ENCODE measurements at regions not wholly inside any gene's neighbourhood (a gene's known extent, or its start where the extent isn't known, plus 50 kb on each side); places are given as distances from the start of the nearest gene placed in this dataset.

DNA sequence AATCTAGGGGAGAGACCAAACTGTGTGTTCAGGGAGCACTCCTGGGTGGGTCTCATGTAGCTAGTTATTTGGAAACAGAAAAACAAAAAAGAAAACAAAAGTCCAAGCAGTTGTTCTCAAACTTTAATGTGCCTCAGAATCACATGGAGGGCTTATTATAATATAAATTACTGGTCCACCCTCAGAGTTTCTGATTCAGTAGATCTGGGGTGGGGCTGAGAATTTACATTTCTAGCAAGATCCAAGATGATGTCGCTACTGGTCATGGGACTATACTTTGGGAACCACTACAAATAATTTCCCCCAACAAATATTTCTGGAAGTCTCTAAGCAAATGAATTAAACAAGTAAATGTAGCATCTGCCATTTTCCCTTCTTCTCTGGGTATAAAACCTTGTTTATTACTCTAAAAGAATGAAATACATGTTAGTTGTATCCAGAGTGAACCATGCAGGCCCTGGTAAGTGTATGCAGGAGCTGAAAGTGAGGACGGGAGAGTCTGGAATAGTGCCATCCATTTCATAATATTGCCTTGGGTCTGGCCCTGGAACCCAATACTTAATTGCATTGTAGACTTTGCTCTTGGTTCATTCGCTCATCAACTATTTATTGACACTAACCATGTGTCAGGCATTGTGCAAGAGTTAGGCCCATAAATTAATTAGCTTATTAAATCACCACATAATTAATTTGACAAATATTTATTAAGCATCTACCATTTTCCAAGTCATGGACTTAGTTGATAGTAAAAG is 490.8 kb downstream of the EPM2A start:
- Mint-ChIP-seq H3K9me3 (peaks cover 11% of the 10 kb centered on the region), H3K4me1 (peaks cover 1% of the 10 kb centered on the region), H3K36me3 (no peaks in the 10 kb centered on the region), H3K27ac (no peak overlapping the region), H3K27me3 (ENCODE audit: low read depth) (peaks cover 2% of the 10 kb centered on the region), H3K4me3 (no peak overlapping the region)
- TF ChIP-seq CTCF (IDR thresholded peaks at IDR 0.05; ENCODE audit: unreplicated experiment), result no peak
- no peak for DNase-seq (ENCODE audit: low spot score in 2 of 2, unreplicated experiment in 2 of 2)

- no peak for DNase-seq (ENCODE audit: low spot score in 2 of 2, unreplicated experiment in 2 of 2)
- H3K27ac Mint-ChIP-seq, result no peak overlapping the region
- H3K27me3 Mint-ChIP-seq (ENCODE audit: low read depth), result peaks cover 3% of the 10 kb centered on the region
- no peak overlapping the region for H3K4me3 Mint-ChIP-seq
- H3K9me3 Mint-ChIP-seq, result peaks cover 11% of the 10 kb centered on the region
- no peaks in the 10 kb centered on the region for H3K36me3 Mint-ChIP-seq
- TF ChIP-seq CTCF (IDR thresholded peaks at IDR 0.05; ENCODE audit: unreplicated experiment), result no peak
- H3K4me1 Mint-ChIP-seq, result peaks cover 1% of the 10 kb centered on the region
Observed at GRCh38 chr6:145245119-145245518, 490.2 kb downstream of the EPM2A start.

GRCh38 chr6:145247692-145248419 is 487.5 kb downstream of the EPM2A start:
- H3K4me1 Mint-ChIP-seq, result no peaks in the 10 kb centered on the region
- no peak for DNase-seq (ENCODE audit: low spot score in 2 of 2, unreplicated experiment in 2 of 2)
- H3K4me3 Mint-ChIP-seq, result no peak overlapping the region
- no peaks in the 10 kb centered on the region for H3K36me3 Mint-ChIP-seq
- no peak overlapping the region for H3K27ac Mint-ChIP-seq
- peaks cover 4% of the 10 kb centered on the region for H3K9me3 Mint-ChIP-seq
- no peak for TF ChIP-seq CTCF (IDR thresholded peaks at IDR 0.05; ENCODE audit: unreplicated experiment)
- peaks cover 3% of the 10 kb centered on the region for H3K27me3 Mint-ChIP-seq (ENCODE audit: low read depth)

DNA sequence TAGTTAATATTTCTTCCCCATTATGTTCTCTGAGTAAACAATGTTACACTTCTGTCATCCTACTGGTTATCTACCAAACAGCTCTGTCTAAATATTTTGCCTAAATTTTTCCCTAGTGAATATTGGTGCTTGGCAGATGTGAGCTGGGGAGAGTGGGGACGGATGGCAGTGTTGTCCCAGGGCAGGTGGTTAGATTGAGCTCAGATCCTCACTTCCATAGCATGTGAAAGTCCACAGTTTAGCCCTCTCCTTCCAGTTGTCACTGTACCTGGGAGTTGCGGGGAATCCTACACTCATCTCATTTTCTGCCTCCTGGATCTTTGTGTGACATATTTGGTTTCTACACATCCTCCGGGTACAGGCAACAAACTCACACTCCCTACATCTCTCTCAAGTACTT is 484.9 kb downstream of the EPM2A start:
- H3K9me3 Mint-ChIP-seq, result peaks cover 4% of the 10 kb centered on the region
- no peak overlapping the region for H3K27ac Mint-ChIP-seq
- no peak for DNase-seq (ENCODE audit: low spot score in 2 of 2, unreplicated experiment in 2 of 2)
- no peaks in the 10 kb centered on the region for H3K36me3 Mint-ChIP-seq
- no peak for TF ChIP-seq CTCF (IDR thresholded peaks at IDR 0.05; ENCODE audit: unreplicated experiment)
- H3K4me1 Mint-ChIP-seq, result no peaks in the 10 kb centered on the region
- H3K4me3 Mint-ChIP-seq, result no peak overlapping the region
- peaks cover 3% of the 10 kb centered on the region for H3K27me3 Mint-ChIP-seq (ENCODE audit: low read depth)

DNA sequence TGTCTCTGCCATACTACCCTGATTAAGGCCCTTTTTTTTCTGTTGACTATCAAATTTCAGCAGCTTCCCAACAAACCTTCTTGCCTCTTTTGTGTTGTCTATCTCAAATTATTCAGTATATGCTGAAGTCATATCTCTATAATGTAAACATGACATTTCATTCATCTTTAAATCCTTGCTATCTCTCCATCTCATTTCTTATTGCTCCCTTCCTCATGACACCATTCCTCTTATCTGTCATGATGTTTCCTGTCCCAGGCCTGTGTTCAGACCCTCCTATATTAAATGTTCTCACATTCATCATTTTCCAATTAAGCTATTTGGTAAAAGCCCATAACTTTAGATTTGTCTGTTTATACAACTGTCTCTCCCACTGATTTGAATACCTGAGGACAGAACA is 482.6 kb downstream of the EPM2A start:
- peaks cover 4% of the 10 kb centered on the region for H3K9me3 Mint-ChIP-seq
- H3K27me3 Mint-ChIP-seq (ENCODE audit: low read depth), result peaks cover 3% of the 10 kb centered on the region
- no peak overlapping the region for H3K27ac Mint-ChIP-seq
- no peak for DNase-seq (ENCODE audit: low spot score in 2 of 2, unreplicated experiment in 2 of 2)
- H3K36me3 Mint-ChIP-seq, result no peaks in the 10 kb centered on the region
- no peaks in the 10 kb centered on the region for H3K4me1 Mint-ChIP-seq
- TF ChIP-seq CTCF (IDR thresholded peaks at IDR 0.05; ENCODE audit: unreplicated experiment), result no peak
- H3K4me3 Mint-ChIP-seq, result no peak overlapping the region
